Calu3 (cell line): ENCODE measurements at regions not wholly inside any gene's neighbourhood (a gene's known extent, or its start where the extent isn't known, plus 50 kb on each side); places are given as distances from the start of the nearest gene placed in this dataset.

Experiments used
- BruUV-seq: library from RNA; stranded (reverse); fragments of 400-500 nt; replicated peaks from 2 replicates; lab custom pipeline; 2021; lab: Mats Ljungman, UMichigan
- CTCF ChIA-PET: fragments of 300-600 bp; sonication (Branson Sonifier 250); formaldehyde crosslinking; loops from one replicate; lab custom pipeline; 2022; ENCODE audit warnings: antibody characterized with exemption; lab: Charles Lee
- DNase-seq: peaks from one replicate; pipeline ENCODE4 v3.0.0; 2022
- H3K27ac Mint-ChIP-seq: one replicate; pipeline ENCODE4 v1.8.0; 2022; ENCODE audit warnings: mixed read lengths; ENCODE audit not compliant: unreplicated experiment
- H3K27me3 Mint-ChIP-seq: one replicate; pipeline ENCODE4 v1.8.0; 2022; ENCODE audit warnings: mixed read lengths; ENCODE audit not compliant: unreplicated experiment
- H3K36me3 Mint-ChIP-seq: one replicate; pipeline ENCODE4 v1.8.0; 2022; ENCODE audit warnings: mild to moderate bottlenecking, moderate library complexity, mixed read lengths; ENCODE audit not compliant: insufficient read depth, unreplicated experiment
- H3K4me1 Mint-ChIP-seq: one replicate; pipeline ENCODE4 v1.8.0; 2022; ENCODE audit warnings: mild to moderate bottlenecking, low read depth, mixed read lengths; ENCODE audit not compliant: unreplicated experiment
- H3K4me3 Mint-ChIP-seq: one replicate; pipeline ENCODE4 v1.8.0; 2022; ENCODE audit warnings: mild to moderate bottlenecking, low read depth, moderate library complexity, mixed read lengths; ENCODE audit not compliant: unreplicated experiment
- H3K9me3 Mint-ChIP-seq: one replicate; pipeline ENCODE4 v1.8.0; 2022; ENCODE audit warnings: low read depth, mixed read lengths; ENCODE audit not compliant: unreplicated experiment
- intact Hi-C: fragments of 100-400 bp; cut with micrococcal nuclease; formaldehyde crosslinking; loops from one replicate; pipeline ENCODE4 v1.10.0; 2022; ENCODE audit not compliant: unreplicated experiment
- TF ChIP-seq, protein P1 (sequence below): fragments of 200-600 bp; IDR thresholded peaks from one replicate; pipeline ENCODE4 v1.8.0; 2022; ENCODE audit warnings: antibody characterized with exemption; ENCODE audit not compliant: unreplicated experiment

DNA sequence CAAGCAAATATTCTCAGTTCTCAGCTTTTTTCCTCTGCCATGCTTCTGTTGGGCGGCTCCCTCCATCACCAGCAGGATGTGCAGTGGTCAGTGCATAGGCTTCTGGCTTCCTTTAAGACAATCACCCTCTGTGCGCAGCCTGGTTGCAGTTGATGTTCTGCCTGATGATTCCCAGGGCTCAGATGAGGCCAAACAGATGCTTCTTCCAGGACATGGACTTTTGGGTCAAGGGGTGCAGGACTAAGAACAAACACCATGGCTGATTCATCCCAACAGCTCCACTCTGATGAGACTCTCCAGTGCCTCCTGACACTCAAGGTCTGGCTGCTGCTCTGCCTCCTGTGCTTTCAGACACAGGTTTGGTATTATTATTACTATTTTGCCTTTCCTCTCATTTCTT lies 554.8 kb upstream of the CDH4 start:
- BruUV-seq = no TSS peak
- Mint-ChIP-seq H3K36me3 (peaks cover 6% of the 10 kb centered on the region), H3K9me3 (peaks cover 17% of the 10 kb centered on the region), H3K27ac (no peak overlapping the region), H3K27me3 (no peaks in the 10 kb centered on the region), H3K4me1 (no peaks in the 10 kb centered on the region), H3K4me3 (no peak overlapping the region)
- CTCF ChIA-PET = no interaction called here
- TF ChIP-seq, protein P1, sequence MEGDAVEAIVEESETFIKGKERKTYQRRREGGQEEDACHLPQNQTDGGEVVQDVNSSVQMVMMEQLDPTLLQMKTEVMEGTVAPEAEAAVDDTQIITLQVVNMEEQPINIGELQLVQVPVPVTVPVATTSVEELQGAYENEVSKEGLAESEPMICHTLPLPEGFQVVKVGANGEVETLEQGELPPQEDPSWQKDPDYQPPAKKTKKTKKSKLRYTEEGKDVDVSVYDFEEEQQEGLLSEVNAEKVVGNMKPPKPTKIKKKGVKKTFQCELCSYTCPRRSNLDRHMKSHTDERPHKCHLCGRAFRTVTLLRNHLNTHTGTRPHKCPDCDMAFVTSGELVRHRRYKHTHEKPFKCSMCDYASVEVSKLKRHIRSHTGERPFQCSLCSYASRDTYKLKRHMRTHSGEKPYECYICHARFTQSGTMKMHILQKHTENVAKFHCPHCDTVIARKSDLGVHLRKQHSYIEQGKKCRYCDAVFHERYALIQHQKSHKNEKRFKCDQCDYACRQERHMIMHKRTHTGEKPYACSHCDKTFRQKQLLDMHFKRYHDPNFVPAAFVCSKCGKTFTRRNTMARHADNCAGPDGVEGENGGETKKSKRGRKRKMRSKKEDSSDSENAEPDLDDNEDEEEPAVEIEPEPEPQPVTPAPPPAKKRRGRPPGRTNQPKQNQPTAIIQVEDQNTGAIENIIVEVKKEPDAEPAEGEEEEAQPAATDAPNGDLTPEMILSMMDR = no peak
- no peak for DNase-seq
- intact Hi-C loops = no loop called here

DNA sequence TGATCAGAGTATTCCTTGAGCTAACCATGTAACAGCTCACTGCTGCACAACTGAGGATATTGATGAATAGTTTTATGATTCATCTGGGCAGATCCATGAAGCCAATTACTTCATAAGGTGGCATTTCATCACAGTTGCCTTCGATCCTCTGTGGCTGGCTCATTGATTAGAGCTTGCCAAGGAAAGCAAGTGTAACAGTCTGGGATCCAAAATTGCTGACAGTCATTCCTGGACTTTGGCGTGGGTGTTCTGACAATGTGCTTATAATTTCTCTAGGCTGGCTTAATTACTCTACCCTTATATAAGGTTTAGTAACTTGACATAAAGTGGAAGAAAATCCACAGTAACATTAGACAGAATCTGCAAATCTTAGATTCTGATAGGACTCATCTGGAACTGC lies 551.3 kb upstream of the CDH4 start:
- Mint-ChIP-seq H3K36me3 (peaks cover 6% of the 10 kb centered on the region), H3K27me3 (no peaks in the 10 kb centered on the region), H3K4me1 (no peaks in the 10 kb centered on the region), H3K27ac (no peak overlapping the region), H3K9me3 (peaks cover 13% of the 10 kb centered on the region), H3K4me3 (no peak overlapping the region)
- TF ChIP-seq, protein P1 = no peak
- CTCF ChIA-PET = no interaction called here
- intact Hi-C loops = no loop called here
- no TSS peak for BruUV-seq
- DNase-seq = no peak

DNA sequence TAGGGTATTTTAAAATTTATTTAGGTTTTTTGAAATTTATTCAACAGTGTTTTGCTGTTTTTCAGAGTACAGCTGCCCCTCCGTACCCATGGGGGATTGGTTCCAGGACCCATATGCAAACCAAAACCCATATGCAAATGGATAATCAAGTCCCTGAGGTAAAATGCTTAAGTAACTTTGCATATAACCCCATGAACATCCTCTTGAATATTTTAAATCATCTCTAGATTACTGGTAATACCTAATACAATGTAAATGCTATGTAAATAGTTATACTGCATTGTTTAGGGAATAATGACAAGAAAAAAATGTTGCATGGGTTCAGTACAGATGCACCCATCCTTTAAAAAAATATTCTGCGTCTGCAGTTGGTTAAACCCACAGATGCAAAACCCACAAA lies 547.9 kb upstream of the CDH4 start:
- CTCF ChIA-PET = no interaction called here

DNA sequence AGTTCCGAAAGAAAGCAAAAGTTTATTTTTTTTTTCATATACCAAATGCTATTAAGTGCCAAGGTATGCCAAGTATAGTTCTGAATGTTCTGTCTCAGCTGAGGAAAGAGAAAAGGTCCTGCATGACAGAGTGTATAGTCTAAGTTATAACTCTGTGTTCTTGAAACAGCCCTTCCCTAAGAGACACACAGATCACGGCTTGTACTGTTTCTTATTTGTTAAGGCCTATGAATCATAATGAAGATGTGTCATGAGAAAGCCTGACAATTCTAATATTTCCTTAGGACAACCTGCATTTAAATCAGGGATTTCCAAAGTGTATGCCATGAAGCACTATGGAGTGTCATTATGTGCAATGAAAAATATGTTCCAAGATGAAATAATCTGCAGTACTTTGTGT lies 538.7 kb upstream of the CDH4 start:
- no TSS peak for BruUV-seq
- TF ChIP-seq, protein P1 = no peak

More for the DNA sequence above, 547.9 kb upstream of the CDH4 start:
- no peaks in the 10 kb centered on the region for H3K4me1 Mint-ChIP-seq
- no TSS peak for BruUV-seq
- no peaks in the 10 kb centered on the region for H3K36me3 Mint-ChIP-seq
- TF ChIP-seq, protein P1 = no peak
- H3K27me3 Mint-ChIP-seq = no peaks in the 10 kb centered on the region
- intact Hi-C loops = no loop called here
- no peak for DNase-seq
- H3K27ac Mint-ChIP-seq = no peak overlapping the region
- peaks cover 9% of the 10 kb centered on the region for H3K9me3 Mint-ChIP-seq
- no peak overlapping the region for H3K4me3 Mint-ChIP-seq

DNA sequence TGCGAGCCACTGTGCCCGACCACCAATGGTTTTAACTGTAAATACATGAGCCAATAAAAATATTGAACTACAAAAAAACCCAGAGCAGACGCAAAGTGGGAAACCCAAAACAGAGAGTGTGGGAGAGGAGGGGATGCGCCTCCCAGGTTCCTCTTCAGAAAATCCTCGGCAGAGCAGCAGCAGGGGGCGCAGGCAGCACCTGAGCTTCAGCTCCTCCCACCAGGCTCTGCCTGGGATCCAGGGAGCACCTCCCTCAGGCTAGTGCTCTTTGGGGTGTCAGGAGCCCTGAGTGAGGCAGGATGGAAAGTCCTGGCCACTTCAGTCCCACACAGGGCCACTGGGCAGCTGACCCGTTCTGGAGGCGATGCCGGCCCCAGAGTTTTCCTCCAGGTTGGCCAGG lies 536.9 kb upstream of the CDH4 start:
- no peak for DNase-seq
- Mint-ChIP-seq H3K27me3 (no peaks in the 10 kb centered on the region), H3K9me3 (peaks cover 18% of the 10 kb centered on the region), H3K36me3 (no peaks in the 10 kb centered on the region), H3K4me3 (no peak overlapping the region), H3K4me1 (no peaks in the 10 kb centered on the region), H3K27ac (no peak overlapping the region)
- intact Hi-C loops = no loop called here
- no TSS peak for BruUV-seq
- CTCF ChIA-PET = no interaction called here
- TF ChIP-seq, protein P1 = no peak

More for the DNA sequence above, 538.7 kb upstream of the CDH4 start:
- Mint-ChIP-seq H3K9me3 (peaks cover 10% of the 10 kb centered on the region), H3K4me1 (no peaks in the 10 kb centered on the region), H3K36me3 (no peaks in the 10 kb centered on the region), H3K4me3 (no peak overlapping the region), H3K27ac (no peak overlapping the region), H3K27me3 (no peaks in the 10 kb centered on the region)
- intact Hi-C loops = no loop called here
- CTCF ChIA-PET = no interaction called here
- no peak for DNase-seq
